ENCODE measurements at regions not wholly inside any gene's neighbourhood (a gene's known extent, or its start where the extent isn't known, plus 50 kb on each side); places are given as distances from the start of the nearest gene placed in this dataset.
A peak's percentile ranks its signal among the peaks of the same experiment; 100 is the strongest.

DNA sequence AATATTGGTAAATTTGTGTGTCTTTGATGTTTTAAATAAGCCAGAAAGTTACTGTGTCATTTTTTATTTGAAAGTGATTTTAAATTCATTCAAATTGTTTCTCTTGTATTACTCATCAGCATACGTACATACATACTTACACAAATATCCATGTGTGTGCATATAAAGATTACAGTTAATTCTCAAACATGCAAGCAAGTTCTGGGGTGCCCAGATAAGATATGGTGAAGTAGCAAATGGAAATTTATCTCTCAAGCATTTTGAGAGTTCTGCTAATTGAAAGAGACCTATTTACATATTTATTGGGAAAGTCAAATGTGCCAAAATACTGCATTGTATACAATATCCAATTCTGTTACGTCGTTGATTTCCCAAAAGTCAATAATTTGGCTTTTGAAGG, 1024.0 kb upstream of the CNTN5 start (continued):
- TF ChIP-seq HOXB6 (CRISPR knock-in tag; IDR thresholded peaks at IDR 0.05; ENCODE audit: borderline replicate concordance) = no peak
- TF ChIP-seq RCOR1 (IDR thresholded peaks at IDR 0.05; ENCODE audit: borderline replicate concordance in 1 of 2, low read depth in 2 of 2, low read length in 2 of 2) = peak in 1 of 2 experiments; percentile 41; a peak in 1 of 4 replicates
- no peak for TF ChIP-seq USF1 (CRISPR knock-in tag; IDR thresholded peaks at IDR 0.05)
- peak; percentile 78 for TF ChIP-seq FOSL1 (tag; conservative IDR thresholded peaks at IDR 0.05)
- TF ChIP-seq, protein P1, sequence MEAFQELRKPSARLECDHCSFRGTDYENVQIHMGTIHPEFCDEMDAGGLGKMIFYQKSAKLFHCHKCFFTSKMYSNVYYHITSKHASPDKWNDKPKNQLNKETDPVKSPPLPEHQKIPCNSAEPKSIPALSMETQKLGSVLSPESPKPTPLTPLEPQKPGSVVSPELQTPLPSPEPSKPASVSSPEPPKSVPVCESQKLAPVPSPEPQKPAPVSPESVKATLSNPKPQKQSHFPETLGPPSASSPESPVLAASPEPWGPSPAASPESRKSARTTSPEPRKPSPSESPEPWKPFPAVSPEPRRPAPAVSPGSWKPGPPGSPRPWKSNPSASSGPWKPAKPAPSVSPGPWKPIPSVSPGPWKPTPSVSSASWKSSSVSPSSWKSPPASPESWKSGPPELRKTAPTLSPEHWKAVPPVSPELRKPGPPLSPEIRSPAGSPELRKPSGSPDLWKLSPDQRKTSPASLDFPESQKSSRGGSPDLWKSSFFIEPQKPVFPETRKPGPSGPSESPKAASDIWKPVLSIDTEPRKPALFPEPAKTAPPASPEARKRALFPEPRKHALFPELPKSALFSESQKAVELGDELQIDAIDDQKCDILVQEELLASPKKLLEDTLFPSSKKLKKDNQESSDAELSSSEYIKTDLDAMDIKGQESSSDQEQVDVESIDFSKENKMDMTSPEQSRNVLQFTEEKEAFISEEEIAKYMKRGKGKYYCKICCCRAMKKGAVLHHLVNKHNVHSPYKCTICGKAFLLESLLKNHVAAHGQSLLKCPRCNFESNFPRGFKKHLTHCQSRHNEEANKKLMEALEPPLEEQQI (IDR thresholded peaks at IDR 0.05) = peak; percentile 86
- no peak for TF ChIP-seq XRCC4 (IDR thresholded peaks at IDR 0.05; ENCODE audit: extremely low read depth, insufficient read depth, insufficient read length)
- TF ChIP-seq SREBF1 (IDR thresholded peaks at IDR 0.05; ENCODE audit: borderline replicate concordance, low read depth, low read length) = no peak
- TF ChIP-seq TRIM24 (IDR thresholded peaks at IDR 0.05) = peak; percentile 89 to 93
- 0 out of 2 replicates have a peak, but pooled peaks have one; percentile 16 for TF ChIP-seq C11orf30 (IDR thresholded peaks at IDR 0.05; ENCODE audit: low read depth)
- TF ChIP-seq, protein P2, sequence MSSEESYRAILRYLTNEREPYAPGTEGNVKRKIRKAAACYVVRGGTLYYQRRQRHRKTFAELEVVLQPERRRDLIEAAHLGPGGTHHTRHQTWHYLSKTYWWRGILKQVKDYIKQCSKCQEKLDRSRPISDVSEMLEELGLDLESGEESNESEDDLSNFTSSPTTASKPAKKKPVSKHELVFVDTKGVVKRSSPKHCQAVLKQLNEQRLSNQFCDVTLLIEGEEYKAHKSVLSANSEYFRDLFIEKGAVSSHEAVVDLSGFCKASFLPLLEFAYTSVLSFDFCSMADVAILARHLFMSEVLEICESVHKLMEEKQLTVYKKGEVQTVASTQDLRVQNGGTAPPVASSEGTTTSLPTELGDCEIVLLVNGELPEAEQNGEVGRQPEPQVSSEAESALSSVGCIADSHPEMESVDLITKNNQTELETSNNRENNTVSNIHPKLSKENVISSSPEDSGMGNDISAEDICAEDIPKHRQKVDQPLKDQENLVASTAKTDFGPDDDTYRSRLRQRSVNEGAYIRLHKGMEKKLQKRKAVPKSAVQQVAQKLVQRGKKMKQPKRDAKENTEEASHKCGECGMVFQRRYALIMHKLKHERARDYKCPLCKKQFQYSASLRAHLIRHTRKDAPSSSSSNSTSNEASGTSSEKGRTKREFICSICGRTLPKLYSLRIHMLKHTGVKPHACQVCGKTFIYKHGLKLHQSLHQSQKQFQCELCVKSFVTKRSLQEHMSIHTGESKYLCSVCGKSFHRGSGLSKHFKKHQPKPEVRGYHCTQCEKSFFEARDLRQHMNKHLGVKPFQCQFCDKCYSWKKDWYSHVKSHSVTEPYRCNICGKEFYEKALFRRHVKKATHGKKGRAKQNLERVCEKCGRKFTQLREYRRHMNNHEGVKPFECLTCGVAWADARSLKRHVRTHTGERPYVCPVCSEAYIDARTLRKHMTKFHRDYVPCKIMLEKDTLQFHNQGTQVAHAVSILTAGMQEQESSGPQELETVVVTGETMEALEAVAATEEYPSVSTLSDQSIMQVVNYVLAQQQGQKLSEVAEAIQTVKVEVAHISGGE (CRISPR knock-in tag; IDR thresholded peaks at IDR 0.05) = peak in 1 of 3 experiments; percentile 27; a peak in 1 of 6 replicates
- peak in 1 of 2 experiments; percentile 53; a peak in 2 of 4 replicates for TF ChIP-seq TBL1XR1 (IDR thresholded peaks at IDR 0.05; ENCODE audit: low read length in 2 of 2)
- TF ChIP-seq, protein P3, sequence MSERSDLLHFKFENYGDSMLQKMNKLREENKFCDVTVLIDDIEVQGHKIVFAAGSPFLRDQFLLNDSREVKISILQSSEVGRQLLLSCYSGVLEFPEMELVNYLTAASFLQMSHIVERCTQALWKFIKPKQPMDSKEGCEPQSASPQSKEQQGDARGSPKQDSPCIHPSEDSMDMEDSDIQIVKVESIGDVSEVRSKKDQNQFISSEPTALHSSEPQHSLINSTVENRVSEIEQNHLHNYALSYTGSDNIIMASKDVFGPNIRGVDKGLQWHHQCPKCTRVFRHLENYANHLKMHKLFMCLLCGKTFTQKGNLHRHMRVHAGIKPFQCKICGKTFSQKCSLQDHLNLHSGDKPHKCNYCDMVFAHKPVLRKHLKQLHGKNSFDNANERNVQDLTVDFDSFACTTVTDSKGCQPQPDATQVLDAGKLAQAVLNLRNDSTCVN (CRISPR knock-in tag; IDR thresholded peaks at IDR 0.05) = no peak
- no peak for TF ChIP-seq CUX1 (CRISPR knock-in tag; IDR thresholded peaks at IDR 0.05)

Measured in K562 (cell line).